Ishikawa (cell line): ENCODE measurements at regions not wholly inside any gene's neighbourhood (a gene's known extent, or its start where the extent isn't known, plus 50 kb on each side); places are given as distances from the start of the nearest gene placed in this dataset.

Experiments used
- CEBPB ChIP-seq: IDR thresholded peaks from 2 replicates; pipeline ENCODE4 v1.6.1; 2012
- CREB1 ChIP-seq: IDR thresholded peaks from 2 replicates; pipeline ENCODE4 v1.6.1; 2012; ENCODE audit warnings: low read depth
- EGR1 ChIP-seq: IDR thresholded peaks from 2 replicates; pipeline ENCODE4 v1.6.1; 2012
- EP300 ChIP-seq: IDR thresholded peaks from 2 replicates; pipeline ENCODE4 v1.6.1; 2012; ENCODE audit warnings: borderline replicate concordance
- FOXM1 ChIP-seq: IDR thresholded peaks from 2 replicates; pipeline ENCODE4 v1.6.1; 2012; ENCODE audit warnings: low read depth, borderline replicate concordance
- MAX ChIP-seq: IDR thresholded peaks from 2 replicates; pipeline ENCODE4 v1.6.1; 2012
- NFIC ChIP-seq: IDR thresholded peaks from 2 replicates; pipeline ENCODE4 v1.6.1; 2012
- RAD21 ChIP-seq: IDR thresholded peaks from 2 replicates; pipeline ENCODE4 v1.6.1; 2012; ENCODE audit warnings: low read depth
- REST ChIP-seq: IDR thresholded peaks from 2 replicates; pipeline ENCODE4 v1.6.1; 2012; ENCODE audit warnings: low read depth, mild to moderate bottlenecking
- TAF1 ChIP-seq: IDR thresholded peaks from 2 replicates; pipeline ENCODE4 v1.6.1; 2012; ENCODE audit warnings: low read depth, mild to moderate bottlenecking
- TCF12 ChIP-seq: IDR thresholded peaks from 2 replicates; pipeline ENCODE4 v1.6.1; 2012; ENCODE audit warnings: low read depth
- TEAD4 ChIP-seq: IDR thresholded peaks from 2 replicates; pipeline ENCODE4 v1.6.1; 2012
- USF1 ChIP-seq: IDR thresholded peaks from 2 replicates; pipeline ENCODE4 v1.6.1; 2012
- YY1 ChIP-seq: IDR thresholded peaks from 2 replicates; pipeline ENCODE4 v1.6.1; 2012; ENCODE audit warnings: low read depth
- ZBTB7A ChIP-seq: IDR thresholded peaks from 2 replicates; pipeline ENCODE4 v1.6.1; 2012; ENCODE audit warnings: low read depth

- TF ChIP-seq MAX (no peak), NFIC (no peak), TAF1 (no peak)
Observed at GRCh38 chr2:234195516-234195915, 145.0 kb downstream of the SPP2 start.

GRCh38 chr2:234193977-234194563, 143.6 kb downstream of the SPP2 start:
- no peak for TF ChIP-seq YY1

- no peak for TF ChIP-seq TEAD4
- TF ChIP-seq RAD21: no peak
- no peak for TF ChIP-seq TCF12
Observed at GRCh38 chr2:234191819-234192407, 141.4 kb downstream of the SPP2 start.

GRCh38 chr2:234189786-234190300, 139.3 kb downstream of the SPP2 start:
- TF ChIP-seq RAD21 (no peak), CREB1 (no peak), TEAD4 (no peak), TCF12 (no peak), FOXM1 (no peak), EP300 (no peak), MAX (no peak), REST (no peak), USF1 (no peak), NFIC (no peak), TAF1 (no peak), EGR1 (no peak), ZBTB7A (no peak), YY1 (no peak)

- TF ChIP-seq USF1: no peak
- TF ChIP-seq EP300: no peak
- TF ChIP-seq TEAD4: no peak
- TF ChIP-seq FOXM1: no peak
- TF ChIP-seq CEBPB: no peak
- TF ChIP-seq TCF12: no peak
- no peak for TF ChIP-seq CREB1
- TF ChIP-seq TAF1: no peak
- TF ChIP-seq MAX: no peak
- TF ChIP-seq REST: no peak
- TF ChIP-seq ZBTB7A: no peak
- no peak for TF ChIP-seq YY1
- TF ChIP-seq RAD21: no peak
- TF ChIP-seq EGR1: no peak
Observed at GRCh38 chr2:234189230-234189629, 138.7 kb downstream of the SPP2 start.

GRCh38 chr2:234187646-234188174, 137.2 kb downstream of the SPP2 start:
- TF ChIP-seq TEAD4 (no peak), TCF12 (no peak), NFIC (no peak), ZBTB7A (no peak), MAX (no peak), YY1 (no peak), REST (no peak), RAD21 (no peak), EP300 (no peak), CEBPB (no peak), USF1 (no peak), TAF1 (no peak), FOXM1 (no peak), CREB1 (no peak), EGR1 (no peak)
